ENCODE measurements at regions not wholly inside any gene's neighbourhood (a gene's known extent, or its start where the extent isn't known, plus 50 kb on each side); places are given as distances from the start of the nearest gene placed in this dataset.

GRCh38 chr5:125786021-125786420 is 637.2 kb upstream of the GRAMD2B start:
- DNase-seq: no peak

GRCh38 chr5:125793470-125793869 is 629.7 kb upstream of the GRAMD2B start:
- DNase-seq: peak; percentile 1

GRCh38 chr5:125794922-125795321 is 628.3 kb upstream of the GRAMD2B start:
- DNase-seq: no peak

- peak; percentile 76 for DNase-seq
Observed at GRCh38 chr5:125798307-125798706, 624.9 kb upstream of the GRAMD2B start.

DNA sequence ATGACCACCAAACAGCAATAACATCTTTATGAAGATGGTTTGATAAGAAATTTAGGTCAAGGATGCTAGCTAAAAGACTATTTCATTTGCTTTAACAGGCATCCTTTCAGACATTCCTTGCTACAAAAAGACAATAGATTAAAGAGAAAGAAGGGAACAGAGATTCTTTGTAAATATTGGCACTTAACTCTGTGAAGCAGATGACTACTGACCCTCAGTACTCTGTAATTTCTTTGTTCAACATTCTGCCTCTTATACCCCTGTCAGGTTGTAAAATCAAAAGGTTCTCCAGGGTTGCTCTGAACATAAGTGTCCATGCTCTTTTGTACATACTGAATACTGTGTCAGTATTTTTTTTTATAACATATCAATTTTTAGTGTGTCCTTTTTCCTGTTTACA is 610.6 kb upstream of the GRAMD2B start:
- DNase-seq: no peak

GRCh38 chr5:125813221-125813974 is 609.8 kb upstream of the GRAMD2B start:
- DNase-seq: no peak

DNA sequence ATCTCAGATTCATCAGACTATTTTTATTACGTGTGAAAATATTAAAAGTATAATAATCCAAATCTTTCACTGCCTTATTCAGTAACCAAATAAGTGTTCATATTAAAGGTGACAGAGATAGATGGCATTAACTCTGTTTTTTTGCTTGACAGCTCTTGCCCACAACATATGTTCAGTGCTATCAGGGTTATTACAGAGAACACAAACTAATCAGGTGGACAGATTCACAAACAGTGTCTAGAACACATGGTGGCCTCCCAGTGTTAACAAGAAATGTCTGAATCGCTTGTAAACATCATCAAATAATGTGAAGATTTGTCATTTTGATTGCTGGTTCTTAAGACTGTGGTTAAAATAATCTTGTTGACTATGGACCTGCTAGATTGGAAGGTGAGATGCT is 609.1 kb upstream of the GRAMD2B start:
- no peak for DNase-seq

- DNase-seq: no peak
Observed at GRCh38 chr5:125823572-125823971, 599.6 kb upstream of the GRAMD2B start.

DNA sequence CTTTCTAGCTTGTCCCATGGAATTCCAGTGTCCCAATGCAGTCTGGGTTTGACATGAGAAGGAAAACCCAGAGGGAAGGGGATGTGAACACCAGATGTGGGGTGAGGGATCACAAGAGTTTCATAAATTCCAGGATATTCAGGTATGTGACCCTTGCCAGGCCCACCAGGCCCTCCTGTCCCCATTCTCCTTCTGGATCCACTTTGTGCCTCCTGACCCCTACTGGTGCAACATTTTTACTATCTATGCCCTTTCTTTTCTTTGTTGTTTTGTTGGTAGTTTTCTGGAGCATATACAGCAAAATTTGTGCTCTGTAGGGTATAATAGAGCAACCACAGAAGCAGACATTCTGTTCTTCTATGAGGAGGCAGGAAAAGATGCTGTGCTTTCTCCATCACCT is 597.0 kb upstream of the GRAMD2B start:
- DNase-seq: no peak

- no peak for DNase-seq
Observed at GRCh38 chr5:125829349-125829748, 593.9 kb upstream of the GRAMD2B start.

- no peak for DNase-seq
Observed at GRCh38 chr5:125833398-125833797, 589.8 kb upstream of the GRAMD2B start.

DNA sequence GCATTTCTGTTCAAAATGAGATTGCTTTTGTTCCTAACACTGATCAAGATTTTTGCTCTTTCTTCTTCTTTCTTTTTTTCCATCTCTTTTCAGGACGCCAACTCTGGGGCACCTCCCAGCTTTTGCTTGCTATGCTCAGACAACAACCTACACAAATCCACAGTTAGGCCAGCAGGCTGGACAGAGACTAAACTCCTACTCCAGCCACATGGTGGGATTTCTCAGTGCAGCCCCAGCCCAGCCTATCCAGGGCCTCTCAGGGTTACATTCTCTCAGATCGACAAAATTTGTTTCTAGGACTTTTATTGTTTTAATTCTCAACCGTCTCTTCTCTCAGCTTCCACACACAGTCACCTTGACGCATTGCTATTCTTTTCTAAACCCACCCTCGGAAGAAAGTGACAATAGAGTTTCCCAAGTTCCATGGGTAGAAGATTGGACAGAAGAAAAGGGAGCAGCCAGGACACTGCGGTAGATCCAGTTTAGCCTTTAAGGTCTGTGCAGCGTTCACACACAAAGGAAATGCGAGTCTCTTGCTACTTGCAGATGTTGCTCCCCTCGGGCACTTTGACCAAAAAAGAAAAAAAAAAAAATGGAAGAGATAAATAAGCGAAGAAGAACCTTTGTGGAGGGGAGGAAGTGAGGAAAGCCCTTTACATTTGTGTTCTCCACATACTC is 588.6 kb upstream of the GRAMD2B start:
- no peak for DNase-seq

GRCh38 chr5:125835293-125836172 is 587.7 kb upstream of the GRAMD2B start:
- peak; percentile 72 for DNase-seq

DNA sequence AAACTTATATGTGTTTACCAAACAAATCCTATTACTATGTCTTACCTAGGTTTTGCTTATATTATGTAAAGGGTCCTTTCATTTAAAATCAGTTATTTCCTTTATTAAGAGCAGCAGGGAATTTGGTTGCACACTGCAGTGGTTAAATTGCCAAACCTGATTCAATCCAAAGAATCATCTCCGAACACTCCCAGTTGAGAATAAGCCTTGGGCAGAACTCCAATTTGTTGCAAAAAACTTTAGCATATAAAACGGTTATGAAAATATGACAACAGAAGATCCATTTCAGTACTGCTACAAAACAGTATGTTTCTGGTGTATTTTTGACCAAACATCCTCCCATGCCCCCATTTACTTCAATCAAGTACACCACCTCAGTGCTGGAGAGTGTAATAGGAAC is 587.0 kb upstream of the GRAMD2B start:
- no peak for DNase-seq

- DNase-seq: no peak
Observed at GRCh38 chr5:125837866-125838265, 585.3 kb upstream of the GRAMD2B start.

DNA sequence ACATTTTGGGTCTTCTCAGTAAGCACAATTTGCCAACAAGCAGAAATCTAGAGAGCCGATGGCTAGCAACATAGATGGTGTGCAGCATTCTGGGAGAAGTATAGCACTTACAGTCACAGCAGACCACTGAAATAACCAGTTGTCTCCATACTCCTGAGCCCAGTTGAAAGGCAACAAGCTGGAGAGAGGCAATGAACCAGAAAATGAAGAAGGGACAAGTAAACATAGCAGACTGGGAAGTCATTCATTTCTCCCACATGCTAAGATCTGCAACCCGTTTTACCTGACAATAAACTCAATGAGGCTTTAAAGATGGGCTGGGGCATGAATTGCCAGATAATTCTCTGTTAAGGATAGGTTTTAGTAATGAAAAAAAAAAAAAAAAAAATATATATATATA is 575.6 kb upstream of the GRAMD2B start:
- no peak for DNase-seq

- DNase-seq: no peak
Observed at GRCh38 chr5:125848751-125849150, 574.5 kb upstream of the GRAMD2B start.

- DNase-seq: no peak
Observed at GRCh38 chr5:125856949-125857348, 566.3 kb upstream of the GRAMD2B start.

GRCh38 chr5:125863579-125863978 is 559.6 kb upstream of the GRAMD2B start:
- no peak for DNase-seq

- no peak for DNase-seq
Observed at GRCh38 chr5:125865166-125865815, 557.9 kb upstream of the GRAMD2B start.

- no peak for DNase-seq
Observed at GRCh38 chr5:125868036-125868435, 555.2 kb upstream of the GRAMD2B start.

- DNase-seq: no peak
Observed at GRCh38 chr5:125870256-125870655, 553.0 kb upstream of the GRAMD2B start.

DNA sequence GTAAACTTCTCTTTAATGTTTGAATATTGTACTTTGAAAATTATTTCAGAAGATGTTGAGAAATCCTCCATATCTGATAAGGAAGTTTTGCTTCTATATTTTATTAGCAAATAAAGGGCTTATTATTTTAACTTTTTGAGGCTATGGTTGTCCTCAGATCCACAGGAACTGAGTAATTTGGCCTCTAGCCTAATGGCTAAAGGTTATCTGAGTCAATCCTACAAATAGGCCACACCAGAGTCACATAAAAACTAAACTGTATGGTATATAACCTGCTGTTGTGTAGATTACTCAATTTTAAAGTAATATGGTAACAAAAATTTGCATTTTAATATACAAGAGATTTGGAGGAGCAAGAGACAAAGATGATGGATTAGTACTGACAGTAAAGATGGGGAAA is 549.2 kb upstream of the GRAMD2B start:
- no peak for DNase-seq

All from tongue (tissue), 1 donor.